Neural cell (in vitro differentiated cells): ENCODE measurements at regions not wholly inside any gene's neighbourhood (a gene's known extent, or its start where the extent isn't known, plus 50 kb on each side); places are given as distances from the start of the nearest gene placed in this dataset.

Experiments used
- H2AFZ ChIP-seq: fragments of 200-600, 300-800 bp; sonication (generic), shearing (Covaris generic); 2 replicates; pipeline ENCODE4 v1.6.0; 2014; ENCODE audit warnings: low read depth, mild to moderate bottlenecking, antibody characterized with exemption, low read length, moderate library complexity
- H3F3A ChIP-seq: fragments of 200-600 bp; shearing (Covaris generic); 2 replicates; pipeline ENCODE4 v1.6.1; 2016; ENCODE audit warnings: mild to moderate bottlenecking, moderate library complexity, mixed read lengths, antibody characterized with exemption, low read length; ENCODE audit not compliant: insufficient read depth, poor library complexity, severe bottlenecking
- H3K27ac ChIP-seq: fragments of 200-600, 300-800 bp; sonication (generic), shearing (Covaris generic); 2 replicates; pipeline ENCODE4 v1.5.1; 2014; ENCODE audit warnings: mild to moderate bottlenecking, low read length, moderate library complexity
- H3K27me3 ChIP-seq: fragments of 300-800, 200-600 bp; sonication (generic), shearing (Covaris generic); 2 replicates; pipeline ENCODE4 v1.6.0; 2014; ENCODE audit warnings: mild to moderate bottlenecking, low read depth, low read length, moderate library complexity; ENCODE audit not compliant: insufficient read depth
- H3K36me3 ChIP-seq: fragments of 300-800, 200-600 bp; sonication (generic), shearing (Covaris generic); 2 replicates; pipeline ENCODE4 v1.5.1; 2014; ENCODE audit warnings: mild to moderate bottlenecking, antibody characterized with exemption, low read length, moderate library complexity; ENCODE audit not compliant: insufficient read depth
- H3K4me2 ChIP-seq: fragments of 300-800, 200-600 bp; sonication (generic), shearing (Covaris generic); 2 replicates; pipeline ENCODE4 v1.6.0; 2014; ENCODE audit warnings: mild to moderate bottlenecking, low read length
- H3K4me3 ChIP-seq: fragments of 300-800, 200-600 bp; sonication (generic), shearing (Covaris generic); 2 replicates; pipeline ENCODE4 v1.5.1; 2014; ENCODE audit warnings: mild to moderate bottlenecking, low read length, moderate library complexity
- H3K79me2 ChIP-seq: fragments of 200-600 bp; shearing (Covaris generic); replicated peaks from 2 replicates; pipeline ENCODE4 v1.6.0; 2014; ENCODE audit warnings: mild to moderate bottlenecking, low read length, moderate library complexity; ENCODE audit not compliant: insufficient read depth
- H3K9ac ChIP-seq: fragments of 300-800, 200-600 bp; sonication (generic), shearing (Covaris generic); 2 replicates; pipeline ENCODE4 v1.6.1; 2016; ENCODE audit warnings: mild to moderate bottlenecking, low read length, mixed read lengths
- H3K9me2 ChIP-seq: fragments of 200-600 bp; shearing (Covaris generic); 2 replicates; pipeline ENCODE4 v1.6.1; 2016; ENCODE audit warnings: mild to moderate bottlenecking, low read length, mixed read lengths; ENCODE audit not compliant: insufficient read depth
- H3K9me3 ChIP-seq: fragments of 200-600, 300-800 bp; sonication (generic), shearing (Covaris generic); 2 replicates; pipeline ENCODE4 v1.6.1; 2016; ENCODE audit warnings: mild to moderate bottlenecking, mixed run types, low read length, moderate library complexity, mixed read lengths
- H4K20me1 ChIP-seq: fragments of 200-600 bp; shearing (Covaris generic); 2 replicates; pipeline ENCODE4 v1.6.1; 2016; ENCODE audit warnings: mild to moderate bottlenecking, mixed run types; ENCODE audit not compliant: insufficient read depth
- CTCF ChIP-seq: fragments of 450-650 bp; IDR thresholded peaks from 2 replicates; pipeline ENCODE4 v1.5.1; 2014; ENCODE audit warnings: antibody characterized with exemption, mild to moderate bottlenecking, moderate library complexity; ENCODE audit not compliant: poor library complexity, severe bottlenecking
- EP300 ChIP-seq: fragments of 450-650 bp; conservative IDR thresholded peaks from 2 replicates; pipeline ENCODE4 v1.6.1; 2014; ENCODE audit warnings: antibody characterized with exemption, mild to moderate bottlenecking, moderate library complexity; ENCODE audit not compliant: poor library complexity, severe bottlenecking
- EZH2 ChIP-seq: fragments of 200-600, 300-800 bp; shearing (Covaris generic), sonication (generic); IDR thresholded peaks from 2 replicates; pipeline ENCODE4 v1.6.1; 2014; ENCODE audit warnings: antibody characterized with exemption, low read length, borderline replicate concordance, mild to moderate bottlenecking; ENCODE audit not compliant: insufficient read depth, poor library complexity, severe bottlenecking
- MXI1 ChIP-seq: fragments of 450-650 bp; conservative IDR thresholded peaks from 2 replicates; pipeline ENCODE4 v1.6.1; 2014; ENCODE audit warnings: antibody characterized with exemption, mild to moderate bottlenecking; ENCODE audit not compliant: poor library complexity, severe bottlenecking
- POLR2AphosphoS5 ChIP-seq: IDR thresholded peaks from 2 replicates; pipeline ENCODE4 v1.6.1; 2012
- RAD21 ChIP-seq: fragments of 450-650 bp; conservative IDR thresholded peaks from 2 replicates; pipeline ENCODE4 v1.6.1; 2014; ENCODE audit warnings: antibody characterized with exemption, mild to moderate bottlenecking, moderate library complexity
- REST ChIP-seq: IDR thresholded peaks from 2 replicates; pipeline ENCODE4 v1.6.1; 2012; ENCODE audit warnings: borderline replicate concordance
- SMC3 ChIP-seq: fragments of 450-650 bp; conservative IDR thresholded peaks from 2 replicates; pipeline ENCODE4 v1.6.1; 2014; ENCODE audit warnings: antibody characterized with exemption, mild to moderate bottlenecking, moderate library complexity; ENCODE audit not compliant: poor library complexity
- TAF1 ChIP-seq: IDR thresholded peaks from 2 replicates; pipeline ENCODE4 v1.6.1; 2012; ENCODE audit warnings: low read depth

- Histone ChIP-seq H3K36me3 (no peaks in the 10 kb centered on the region), H3K4me2 (no peak overlapping the region), H3K9me3 (peaks cover under 1% of the 10 kb centered on the region), H3K27me3 (no peaks in the 10 kb centered on the region), H3K79me2 (no peaks in the 10 kb centered on the region), H3K9ac (no peak overlapping the region), H2AFZ (no peak overlapping the region), H3F3A (no peaks in the 10 kb centered on the region), H3K4me3 (no peak overlapping the region), H3K9me2 (no peaks in the 10 kb centered on the region), H3K27ac (no peak overlapping the region), H4K20me1 (no peaks in the 10 kb centered on the region)
- TF ChIP-seq RAD21 (no peak), POLR2AphosphoS5 (no peak), EZH2 (no peak), TAF1 (no peak), CTCF (no peak), SMC3 (no peak), MXI1 (no peak), REST (no peak), EP300 (no peak)
Observed at GRCh38 chr1:115400891-115401290, 62.8 kb upstream of the NGF start.

- no peaks in the 10 kb centered on the region for H3K36me3 ChIP-seq
- no peak overlapping the region for H3K27ac ChIP-seq
- no peaks in the 10 kb centered on the region for H3K9me3 ChIP-seq
- H3F3A ChIP-seq: no peaks in the 10 kb centered on the region
- no peaks in the 10 kb centered on the region for H3K27me3 ChIP-seq
- H2AFZ ChIP-seq: no peak overlapping the region
- no peak for TF ChIP-seq EZH2
- TF ChIP-seq REST: no peak
- TF ChIP-seq MXI1: no peak
- no peak for TF ChIP-seq CTCF
- no peak for TF ChIP-seq RAD21
- no peak for TF ChIP-seq POLR2AphosphoS5
- no peak for TF ChIP-seq SMC3
- no peak for TF ChIP-seq TAF1
- TF ChIP-seq EP300: no peak
- H3K4me2 ChIP-seq: no peak overlapping the region
- H3K4me3 ChIP-seq: no peak overlapping the region
- H4K20me1 ChIP-seq: no peaks in the 10 kb centered on the region
- no peaks in the 10 kb centered on the region for H3K79me2 ChIP-seq
- H3K9ac ChIP-seq: no peak overlapping the region
- no peaks in the 10 kb centered on the region for H3K9me2 ChIP-seq
Observed at GRCh38 chr1:115400426-115400825, 62.4 kb upstream of the NGF start.
